ENCODE measurements at regions not wholly inside any gene's neighbourhood (a gene's known extent, or its start where the extent isn't known, plus 50 kb on each side); places are given as distances from the start of the nearest gene placed in this dataset.

- Mint-ChIP-seq H3K4me3 (peak overlapping the region; percentile 48), H3K27ac (peak overlapping the region; percentile 97), H3K9me3 (peaks cover 11% of the 10 kb centered on the region), H3K27me3 (no peaks in the 10 kb centered on the region), H3K36me3 (ENCODE audit: low read depth) (peaks cover 47% of the 10 kb centered on the region), H3K4me1 (ENCODE audit: low read depth) (peaks cover 72% of the 10 kb centered on the region)
- no peak for TF ChIP-seq CTCF (IDR thresholded peaks at IDR 0.05)
- POLR2A ChIA-PET, result interaction anchor here (0.7 to 7.4 kb wide), 19 partner anchors 13 to 1231 kb away, joined by 3 to 128 read pairs (median 4); partner anchors contain the start of gene ID2
- CTCF ChIA-PET, result interaction anchor here (1.1 to 3.5 kb wide), 8 partner anchors 10 to 220 kb away, joined by 3 to 27 read pairs (median 7); no protein-coding TSS in a partner anchor
- DNase-seq, result peak; percentile 77
- intact Hi-C loops (cut with micrococcal nuclease), result loop anchor here (2.0 to 5.0 kb wide), 3 partner anchors 14 to 66 kb away; no protein-coding TSS in a partner anchor
- peak; percentile 64 for ATAC-seq
Measured at GRCh38 chr2:7450833-7451190, 533.6 kb downstream of the RNF144A start.

DNA sequence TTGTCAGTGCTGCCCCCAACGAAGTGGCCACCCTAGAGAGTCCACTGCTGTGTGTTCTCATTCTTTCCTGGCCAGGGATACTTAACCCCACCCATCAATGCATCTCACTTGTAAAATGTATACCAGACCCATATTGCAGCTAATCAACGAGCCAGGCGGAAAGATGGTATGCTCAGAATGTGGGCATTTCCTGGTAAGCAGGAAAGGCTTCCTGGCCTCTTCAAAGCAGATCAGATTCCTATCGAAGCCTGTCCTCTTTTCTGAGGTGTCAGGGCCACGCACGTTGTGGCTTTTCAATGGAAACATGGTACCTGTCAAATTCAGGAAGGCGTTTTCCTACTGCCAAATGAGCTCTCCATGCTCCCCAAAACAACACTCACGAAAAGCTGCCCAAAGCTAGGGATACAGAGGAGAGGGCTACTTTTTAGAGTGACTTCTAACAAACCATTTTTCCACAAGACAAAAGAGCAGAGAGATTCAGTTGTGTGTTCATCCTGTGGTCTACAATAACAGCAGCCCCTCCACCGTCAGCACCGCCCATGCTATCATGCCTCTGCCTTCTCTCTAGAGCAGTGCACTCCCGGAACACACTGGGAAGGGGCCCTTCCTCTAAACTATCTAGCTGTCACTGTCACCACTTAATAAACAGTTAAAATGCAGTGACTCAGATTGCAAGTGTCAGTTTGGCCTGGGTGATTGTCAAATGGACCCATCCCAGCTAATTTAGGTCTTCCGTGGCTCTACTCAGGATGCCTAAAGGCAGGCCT lies 535.1 kb downstream of the RNF144A start:
- intact Hi-C loops (cut with micrococcal nuclease), result loop anchor here (5.0 kb wide), 1 partner anchor 65 kb away; no protein-coding TSS in a partner anchor
- ATAC-seq (peak; percentile 57), DNase-seq (peak; percentile 81)
- Mint-ChIP-seq H3K9me3 (peaks cover 8% of the 10 kb centered on the region), H3K4me1 (ENCODE audit: low read depth) (peaks cover 72% of the 10 kb centered on the region), H3K27ac (peak overlapping the region; percentile 97), H3K27me3 (no peaks in the 10 kb centered on the region), H3K4me3 (peak overlapping the region; percentile 51), H3K36me3 (ENCODE audit: low read depth) (peaks cover 38% of the 10 kb centered on the region)
- ChIA-PET CTCF (interaction anchor here (0.7 to 3.5 kb wide), 7 partner anchors 10 to 1093 kb away, joined by 3 to 27 read pairs (median 8); no protein-coding TSS in a partner anchor), POLR2A (interaction anchor here (0.7 to 7.4 kb wide), 14 partner anchors 9 to 1230 kb away, joined by 3 to 128 read pairs (median 6); partner anchors contain the start of gene ID2)
- no peak for TF ChIP-seq CTCF (IDR thresholded peaks at IDR 0.05)

DNA sequence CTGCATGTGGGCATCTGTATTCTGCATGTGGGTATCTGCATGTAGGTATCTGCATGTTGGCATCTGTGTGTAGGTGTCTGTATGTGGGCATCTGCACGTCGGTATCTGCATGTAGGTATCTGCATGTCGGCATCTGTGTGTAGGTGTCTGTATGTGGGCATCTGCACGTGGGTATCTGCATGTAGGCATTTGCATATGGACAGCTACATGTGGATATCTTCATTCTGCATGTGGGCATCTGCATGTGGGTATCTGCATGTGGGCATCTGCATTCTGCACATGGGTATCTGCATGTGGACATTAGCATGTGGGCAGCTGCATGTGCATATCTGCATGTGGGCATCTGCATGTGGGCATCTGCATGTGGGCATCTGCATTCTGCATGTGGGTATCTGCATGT lies 537.4 kb downstream of the RNF144A start:
- no peak for ATAC-seq
- Mint-ChIP-seq H3K4me3 (no peak overlapping the region), H3K4me1 (ENCODE audit: low read depth) (peaks cover 68% of the 10 kb centered on the region), H3K9me3 (peaks cover 5% of the 10 kb centered on the region), H3K27ac (peak overlapping the region; percentile 97), H3K27me3 (no peaks in the 10 kb centered on the region), H3K36me3 (ENCODE audit: low read depth) (peaks cover 31% of the 10 kb centered on the region)
- ChIA-PET CTCF (interaction anchor here (0.9 to 1.2 kb wide), 2 partner anchors 13 to 27 kb away, joined by 3 read pairs; no protein-coding TSS in a partner anchor), POLR2A (interaction anchor here (1.3 to 7.4 kb wide), 3 partner anchors 13 to 144 kb away, joined by 3 to 128 read pairs (median 4); no protein-coding TSS in a partner anchor)
- TF ChIP-seq CTCF (IDR thresholded peaks at IDR 0.05), result no peak
- intact Hi-C loops (cut with micrococcal nuclease), result loop anchor here (5.0 kb wide), 1 partner anchor 63 kb away; no protein-coding TSS in a partner anchor
- DNase-seq, result no peak

- ATAC-seq (no peak), DNase-seq (no peak)
- Mint-ChIP-seq H3K4me1 (ENCODE audit: low read depth) (peaks cover 54% of the 10 kb centered on the region), H3K27ac (no peak overlapping the region), H3K27me3 (no peaks in the 10 kb centered on the region), H3K36me3 (ENCODE audit: low read depth) (peaks cover 39% of the 10 kb centered on the region), H3K4me3 (no peak overlapping the region), H3K9me3 (peaks cover 12% of the 10 kb centered on the region)
- ChIA-PET POLR2A (interaction anchor here (1.5 to 2.4 kb wide), 3 partner anchors 11 to 20 kb away, joined by 3 to 9 read pairs (median 3); no protein-coding TSS in a partner anchor), CTCF (interaction anchor here (1.2 to 1.6 kb wide), 2 partner anchors 14 to 109 kb away, joined by 3 to 4 read pairs; no protein-coding TSS in a partner anchor)
- no peak for TF ChIP-seq CTCF (IDR thresholded peaks at IDR 0.05)
- intact Hi-C loops (cut with micrococcal nuclease), result no loop called here
Measured at GRCh38 chr2:7456762-7457161, 539.5 kb downstream of the RNF144A start.
